Embryonic facial prominence (tissue), 1 donor: ENCODE measurements at regions not wholly inside any gene's neighbourhood (a gene's known extent, or its start where the extent isn't known, plus 50 kb on each side); places are given as distances from the start of the nearest gene placed in this dataset.
"Not testable (repeated sequence)": the region's sequence is repeated elsewhere in the genome, so short reads cannot be mapped to it uniquely, and the experiment has no call there.

ENCODE experiments used
- DNase-seq: peaks from one replicate; pipeline ENCODE4 v3.0.0-alpha.2; 2016; ENCODE audit errors: extremely low spot score

DNA sequence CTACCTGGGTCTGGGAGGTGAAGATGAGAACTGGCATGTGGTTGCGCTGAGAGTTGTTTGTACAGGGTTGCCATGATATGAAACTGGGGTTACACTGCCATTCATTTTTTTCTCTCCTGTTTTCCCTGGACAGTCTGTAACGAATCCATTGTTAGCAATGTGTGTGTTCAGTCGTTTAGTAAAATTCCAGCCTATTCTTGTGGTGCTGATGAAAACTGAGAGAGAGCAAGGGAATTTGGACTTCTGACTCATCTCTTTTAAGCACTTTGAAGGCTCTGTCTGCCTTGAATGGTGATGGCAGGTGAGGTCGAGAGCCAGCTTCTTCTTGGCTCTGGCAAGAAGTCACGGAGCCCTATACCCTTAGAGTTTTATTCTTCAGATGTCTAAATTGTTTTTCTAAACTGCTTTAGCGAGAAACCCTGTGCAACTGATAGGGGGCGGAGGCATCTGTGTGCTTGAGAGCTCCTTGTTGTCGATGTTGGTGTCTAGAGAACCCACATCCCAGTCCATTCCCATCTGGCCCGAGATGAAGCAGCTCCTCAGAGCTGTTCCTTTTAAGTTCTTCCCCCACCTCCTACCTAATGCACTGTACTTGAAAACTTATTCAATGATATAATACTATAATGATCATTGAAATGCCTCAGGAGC lies 204.4 kb downstream of the TMX1 start:
- DNase-seq: no peak

DNA sequence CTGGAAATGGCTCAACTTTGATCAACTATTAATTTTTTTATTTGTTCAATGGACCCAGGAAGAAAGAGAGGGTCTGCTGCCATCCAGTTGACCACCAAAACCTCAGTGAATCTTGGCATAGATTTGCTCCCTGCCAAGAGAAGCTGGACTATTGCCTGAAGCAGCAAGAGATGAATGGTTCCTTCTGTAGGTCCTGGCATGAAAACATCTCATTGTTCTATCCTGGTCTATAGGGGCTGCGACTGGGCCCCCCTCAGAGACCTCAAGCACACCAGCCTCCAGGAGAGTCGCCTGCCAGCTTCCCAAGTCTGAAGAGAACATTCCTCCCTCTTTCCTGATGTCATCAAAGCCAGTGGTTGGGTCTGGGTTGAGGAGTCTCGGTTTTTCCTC lies 204.9 kb downstream of the TMX1 start:
- DNase-seq: no peak

- no peak for DNase-seq
These were observed 204.9 kb upstream of the FRMD6 start for GRCh38 chr14:51446771-51447170.

- DNase-seq: no peak
These were observed 204.3 kb upstream of the FRMD6 start for GRCh38 chr14:51447411-51447810.

DNA sequence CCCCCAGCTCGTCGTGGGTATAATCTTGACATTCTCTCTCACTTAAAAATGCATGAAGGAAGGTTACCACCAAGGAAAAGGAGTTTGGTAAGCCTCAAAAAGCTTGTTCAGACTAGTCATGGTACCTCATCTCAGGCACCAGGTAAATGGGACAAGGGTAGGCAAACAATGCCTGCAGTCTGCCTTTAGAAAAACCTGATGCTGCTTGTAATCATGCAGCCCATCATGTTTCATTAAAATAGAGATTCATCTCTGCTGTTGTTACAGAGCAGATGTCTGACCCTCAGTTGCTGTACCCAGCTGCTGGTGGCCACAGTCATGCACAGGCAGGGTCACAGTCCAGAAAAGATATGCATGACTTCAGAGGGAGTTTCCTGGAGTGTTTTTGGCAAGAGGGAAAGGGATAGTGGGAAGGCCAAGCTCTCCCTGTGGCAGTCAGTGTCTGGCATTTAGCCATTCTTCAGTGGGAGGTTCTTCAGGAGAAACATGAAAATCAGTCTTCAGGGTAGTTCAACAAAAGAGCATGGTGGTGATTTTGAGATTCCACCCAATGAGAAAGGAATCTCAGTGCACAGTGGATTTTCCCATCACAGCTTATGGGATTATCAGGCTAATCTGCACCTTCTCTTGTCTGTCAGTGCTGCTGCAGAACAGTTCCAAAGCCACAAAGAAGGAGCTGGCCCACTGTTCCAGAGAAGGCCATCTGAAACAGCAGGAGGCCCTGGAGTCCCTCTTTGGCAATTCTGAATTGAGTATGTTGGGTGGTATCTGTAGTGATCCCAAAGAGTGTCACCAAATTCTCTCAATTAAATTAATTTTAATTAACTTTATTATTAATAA lies 202.7 kb upstream of the FRMD6 start:
- DNase-seq: no peak

DNA sequence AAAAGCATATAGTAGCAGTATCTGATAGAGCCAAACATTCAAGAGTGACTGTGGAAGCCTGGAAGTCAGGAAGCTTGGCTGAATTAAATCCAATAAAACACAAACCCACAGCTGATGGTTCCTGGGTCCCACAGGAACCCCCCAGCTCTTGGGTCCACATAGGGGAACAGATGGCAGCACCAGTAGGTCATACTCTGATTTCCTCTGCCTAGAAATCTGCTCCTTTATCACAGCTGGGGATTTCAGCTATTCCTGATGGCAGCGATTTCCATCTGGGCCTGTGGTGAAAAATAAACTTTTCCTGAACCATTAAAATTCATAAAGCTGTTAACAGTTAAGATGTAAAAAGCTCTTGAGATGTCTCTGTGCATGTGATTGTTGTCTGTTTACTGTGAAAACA lies 202.0 kb upstream of the FRMD6 start:
- no peak for DNase-seq

DNA sequence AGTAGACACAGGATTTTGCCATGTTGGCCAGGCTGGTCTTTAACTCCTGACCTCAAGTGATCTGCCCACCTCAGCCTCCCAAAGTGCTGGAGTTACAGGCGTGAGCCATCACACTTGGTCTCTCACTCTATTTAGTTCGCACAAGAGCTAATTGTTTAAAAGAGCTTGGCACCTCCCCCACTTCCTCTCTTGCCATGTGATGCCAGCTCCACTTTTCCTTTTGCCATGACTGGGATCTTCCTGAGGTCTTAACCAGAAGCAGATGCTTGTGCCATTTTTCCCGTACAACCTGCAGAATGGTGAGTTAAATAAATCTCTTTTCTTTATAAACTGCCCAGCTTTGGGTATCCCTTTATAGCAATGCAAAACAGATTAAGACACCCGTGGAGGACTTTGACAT lies 200.1 kb upstream of the FRMD6 start:
- DNase-seq: no peak

GRCh38 chr14:51453869-51454268 lies 197.8 kb upstream of the FRMD6 start:
- DNase-seq: no peak

DNA sequence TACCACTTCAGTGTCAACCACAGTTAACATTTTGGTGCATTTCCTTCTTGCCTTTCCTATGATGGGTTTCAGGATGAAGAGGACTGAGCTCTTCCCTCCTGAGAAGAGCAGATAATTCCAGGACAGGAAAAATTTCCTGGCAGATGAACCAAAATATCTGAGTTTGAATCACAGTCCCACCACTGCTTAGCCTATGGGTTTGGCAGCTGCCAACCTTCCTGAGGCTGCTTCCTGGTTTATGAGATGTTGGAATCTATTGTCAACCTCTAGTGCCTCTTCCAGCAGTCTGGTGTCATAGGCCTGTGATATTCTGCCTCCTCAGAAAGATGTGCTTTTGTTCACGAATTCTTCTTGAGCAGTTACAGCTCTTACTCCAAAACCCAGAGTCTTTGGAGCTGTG lies 197.4 kb upstream of the FRMD6 start:
- DNase-seq: no peak

GRCh38 chr14:51455041-51455835 lies 196.5 kb upstream of the FRMD6 start:
- no peak for DNase-seq

DNA sequence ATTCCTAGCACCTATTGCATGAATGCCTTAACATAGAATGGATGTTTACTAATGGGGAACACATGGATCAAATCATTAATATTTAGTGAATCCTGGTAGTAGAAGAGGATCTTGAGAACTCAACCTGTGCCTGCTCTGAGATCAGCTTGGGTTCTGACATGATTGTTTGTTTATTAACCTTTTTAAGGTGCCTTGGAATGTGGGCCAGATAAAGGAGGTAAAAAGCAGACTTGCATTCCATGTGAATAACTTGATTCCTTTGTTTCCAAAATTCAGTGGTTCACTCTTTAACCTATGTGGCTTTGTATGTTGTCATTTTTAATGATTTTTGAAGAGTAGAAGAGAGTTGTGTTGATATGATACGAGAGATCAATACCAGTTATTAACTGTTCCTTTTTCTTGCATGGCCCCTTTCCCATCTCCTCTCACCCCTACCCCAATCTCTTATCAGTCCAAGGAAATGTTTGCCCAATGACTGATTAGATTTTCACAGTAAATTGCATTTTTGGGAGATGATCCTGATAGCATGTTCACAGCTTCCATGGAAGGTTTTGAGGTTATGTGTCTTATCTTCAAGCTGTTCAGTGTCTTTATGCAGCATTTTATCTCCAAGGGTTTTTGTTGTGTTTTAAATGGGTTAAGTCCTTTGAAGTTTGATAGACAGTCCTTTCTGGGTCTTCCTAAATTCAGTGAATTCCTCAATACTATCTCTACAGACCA lies 193.7 kb upstream of the FRMD6 start:
- DNase-seq: no peak

- DNase-seq: no peak
These were observed 193.2 kb upstream of the FRMD6 start for GRCh38 chr14:51458563-51458955.

DNA sequence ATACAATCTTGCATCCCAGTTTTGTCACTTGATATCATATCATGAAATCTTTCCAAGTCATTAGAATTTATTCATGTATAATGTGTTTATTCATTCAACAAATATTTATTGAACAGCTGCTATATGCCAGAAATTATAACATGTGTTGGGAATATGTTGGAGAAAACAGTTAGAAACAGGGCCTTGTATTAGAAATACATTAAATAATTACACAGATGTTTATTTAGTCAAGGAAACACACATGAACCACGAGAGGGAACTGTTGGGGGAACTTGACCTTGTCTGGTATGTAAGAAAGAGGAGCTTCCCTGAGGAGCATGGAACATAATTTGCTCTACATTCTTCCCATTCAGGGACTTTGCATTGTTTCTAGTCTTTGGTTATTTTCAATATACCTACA lies 191.7 kb upstream of the FRMD6 start:
- no peak for DNase-seq

GRCh38 chr14:51462182-51462581 lies 189.5 kb upstream of the FRMD6 start:
- DNase-seq: no peak

GRCh38 chr14:51462706-51463105 lies 189.0 kb upstream of the FRMD6 start:
- no peak for DNase-seq

- no peak for DNase-seq
These were observed 188.2 kb upstream of the FRMD6 start for GRCh38 chr14:51463461-51463860.

DNA sequence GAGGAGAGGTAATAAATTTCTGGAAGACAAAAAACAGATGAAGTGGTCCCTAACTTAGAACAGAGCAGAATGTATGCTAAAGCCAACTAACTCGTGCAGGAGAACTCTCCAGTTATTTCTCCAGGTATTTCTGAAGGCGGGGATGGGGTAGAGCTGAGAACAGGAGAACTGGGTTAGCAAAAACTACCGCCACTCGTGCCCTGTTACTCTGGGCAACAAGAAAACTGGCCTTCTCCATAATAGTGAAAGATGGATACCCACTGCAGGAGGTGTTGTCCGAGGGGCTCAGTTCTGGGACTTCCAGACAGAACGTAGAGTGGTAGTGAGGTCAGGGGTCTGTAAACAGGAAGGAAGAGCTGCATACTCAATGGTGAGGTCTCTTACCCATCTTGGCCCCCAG lies 187.3 kb upstream of the FRMD6 start:
- no peak for DNase-seq

- DNase-seq: no peak
These were observed 186.2 kb upstream of the FRMD6 start for GRCh38 chr14:51465486-51465885.

- DNase-seq: not testable (repeated sequence)
These were observed 184.3 kb upstream of the FRMD6 start for GRCh38 chr14:51467392-51467791.

DNA sequence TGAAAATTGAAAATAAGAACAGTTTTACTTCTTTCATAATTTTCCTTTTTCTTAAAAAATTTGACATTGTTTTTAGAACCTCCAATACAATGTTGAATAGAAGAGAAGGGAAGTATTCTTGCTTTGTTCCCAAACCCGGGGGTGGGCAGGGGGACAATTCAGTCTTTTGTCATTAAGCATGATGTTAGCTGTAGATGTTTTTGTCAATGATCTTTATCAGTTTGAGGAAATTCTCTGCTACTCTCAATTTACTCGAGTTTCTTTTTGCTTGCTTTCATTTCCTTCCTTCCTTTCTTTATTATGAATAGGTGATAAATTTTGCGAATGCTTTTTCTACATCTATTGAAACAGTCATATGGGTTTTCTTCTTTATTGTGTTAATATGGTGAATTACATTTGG lies 183.2 kb upstream of the FRMD6 start:
- DNase-seq: no peak

DNA sequence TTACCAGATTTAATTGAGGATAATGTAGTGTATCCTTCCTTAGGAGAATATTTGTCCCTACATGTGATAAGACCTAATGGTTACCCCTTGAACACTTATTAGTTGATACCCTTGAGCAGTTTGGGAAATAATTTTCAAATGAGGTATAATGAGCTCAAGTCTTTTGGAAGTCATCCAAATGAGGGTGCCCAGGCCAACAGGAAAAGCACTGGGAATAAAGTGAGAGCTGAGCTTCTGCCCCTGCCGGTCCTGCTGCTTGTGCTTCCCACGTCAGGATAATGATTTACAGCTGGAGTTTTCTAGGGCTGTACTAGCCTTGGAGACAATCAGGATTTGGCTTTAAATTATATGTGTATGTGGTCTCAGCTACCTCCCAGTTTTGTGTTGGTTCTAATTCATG lies 178.8 kb upstream of the FRMD6 start:
- no peak for DNase-seq

- no peak for DNase-seq
These were observed 178.4 kb upstream of the FRMD6 start for GRCh38 chr14:51473351-51473750.
